ENCODE measurements at regions not wholly inside any gene's neighbourhood (a gene's known extent, or its start where the extent isn't known, plus 50 kb on each side); places are given as distances from the start of the nearest gene placed in this dataset.

DNA sequence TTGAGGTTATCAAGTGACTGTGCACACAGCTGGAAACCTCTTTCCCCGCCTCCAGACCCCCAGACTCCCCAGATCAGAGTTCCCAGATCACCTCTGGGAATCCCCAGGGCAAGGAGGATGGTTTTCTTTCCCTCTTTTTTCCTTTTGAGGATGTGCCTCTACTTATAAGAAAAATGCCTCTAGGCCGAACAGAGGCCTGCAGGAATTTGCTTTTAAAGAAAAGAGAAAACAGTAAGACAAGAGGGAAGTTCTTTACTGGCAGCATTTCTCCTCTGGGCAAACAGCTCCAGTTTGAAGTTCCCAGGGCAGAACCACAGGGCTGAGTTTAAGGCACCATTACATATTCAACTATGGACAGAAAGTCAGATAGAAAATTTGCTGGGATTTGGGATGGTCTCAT, 837.9 kb upstream of the LCORL start:
- DNase-seq (no peak), ATAC-seq (no peak)
- H3K36me3 ChIP-seq (replicated peaks in 1 of 2; ENCODE audit: insufficient read depth in 1 of 2, low read depth in 2 of 2), result no peaks in the 10 kb centered on the region
- no peak overlapping the region for H3K4me3 ChIP-seq
- WGBS, 2 donors, result 26 to 58% methylated on average over 2 of the region's 2 CpGs
- TF ChIP-seq CTCF (IDR thresholded peaks at IDR 0.05), result no peak
- no peak for TF ChIP-seq POLR2A (IDR thresholded peaks at IDR 0.05)
- H3K27ac ChIP-seq, result no peak overlapping the region
- no peaks in the 10 kb centered on the region for H3K9me3 ChIP-seq
- no peaks in the 10 kb centered on the region for H3K4me1 ChIP-seq
- no peaks in the 10 kb centered on the region for H3K27me3 ChIP-seq
- intact Hi-C loops (cut with DNase I), result no loop called here

GRCh38 chr4:18858229-18858922, 836.8 kb upstream of the LCORL start:
- Histone ChIP-seq H3K27ac (no peak overlapping the region), H3K4me3 (no peak overlapping the region), H3K27me3 (no peaks in the 10 kb centered on the region), H3K9me3 (no peaks in the 10 kb centered on the region), H3K4me1 (no peaks in the 10 kb centered on the region), H3K36me3 (replicated peaks in 1 of 2; ENCODE audit: insufficient read depth in 1 of 2, low read depth in 2 of 2) (no peaks in the 10 kb centered on the region)
- ATAC-seq (no peak), DNase-seq (no peak)
- TF ChIP-seq CTCF (IDR thresholded peaks at IDR 0.05), result no peak
- intact Hi-C loops (cut with DNase I), result no loop called here
- 61 to 77% methylated on average over 5 to 6 of the region's 6 CpGs for WGBS, 2 donors

GRCh38 chr4:18850867-18851266, 829.3 kb upstream of the LCORL start:
- no peak overlapping the region for H3K4me3 ChIP-seq
- no peaks in the 10 kb centered on the region for H3K9me3 ChIP-seq
- no peak for ATAC-seq
- no peak for DNase-seq
- no peaks in the 10 kb centered on the region for H3K4me1 ChIP-seq
- H3K27ac ChIP-seq, result no peak overlapping the region
- no peaks in the 10 kb centered on the region for H3K27me3 ChIP-seq
- 23 to 43% methylated on average over 2 of the region's 2 CpGs for WGBS, 2 donors
- TF ChIP-seq CTCF (IDR thresholded peaks at IDR 0.05) (no peak), POLR2A (IDR thresholded peaks at IDR 0.05) (no peak)
- intact Hi-C loops (cut with DNase I), result no loop called here
- H3K36me3 ChIP-seq (replicated peaks in 1 of 2; ENCODE audit: insufficient read depth in 1 of 2, low read depth in 2 of 2), result no peaks in the 10 kb centered on the region

- 49 to 60% methylated on average over 5 of the region's 5 CpGs for WGBS, 2 donors
- H3K27ac ChIP-seq, result no peak overlapping the region
Measured at GRCh38 chr4:18847249-18847890, 825.8 kb upstream of the LCORL start.

More at GRCh38 chr4:18847249-18847890, 825.8 kb upstream of the LCORL start:
- no peaks in the 10 kb centered on the region for H3K4me1 ChIP-seq
- ATAC-seq, result no peak
- no peaks in the 10 kb centered on the region for H3K36me3 ChIP-seq (replicated peaks in 1 of 2; ENCODE audit: insufficient read depth in 1 of 2, low read depth in 2 of 2)
- intact Hi-C loops (cut with DNase I), result no loop called here
- peaks cover 0 to 10% (median 0%) of the 10 kb centered on the region in 3 donors for H3K9me3 ChIP-seq
- no peaks in the 10 kb centered on the region for H3K27me3 ChIP-seq
- no peak for DNase-seq
- H3K4me3 ChIP-seq, result no peak overlapping the region
- TF ChIP-seq POLR2A (IDR thresholded peaks at IDR 0.05) (no peak), CTCF (IDR thresholded peaks at IDR 0.05) (no peak)
